NAMALWA (cell line): ENCODE measurements at regions not wholly inside any gene's neighbourhood (a gene's known extent, or its start where the extent isn't known, plus 50 kb on each side); places are given as distances from the start of the nearest gene placed in this dataset.
"Not testable (repeated sequence)": the region's sequence is repeated elsewhere in the genome, so short reads cannot be mapped to it uniquely, and the experiment has no call there.

Experiments
- DNase-seq: peaks from one replicate; pipeline ENCODE4 v3.0.0-alpha.2; 2015; ENCODE audit warnings: low spot score

DNA sequence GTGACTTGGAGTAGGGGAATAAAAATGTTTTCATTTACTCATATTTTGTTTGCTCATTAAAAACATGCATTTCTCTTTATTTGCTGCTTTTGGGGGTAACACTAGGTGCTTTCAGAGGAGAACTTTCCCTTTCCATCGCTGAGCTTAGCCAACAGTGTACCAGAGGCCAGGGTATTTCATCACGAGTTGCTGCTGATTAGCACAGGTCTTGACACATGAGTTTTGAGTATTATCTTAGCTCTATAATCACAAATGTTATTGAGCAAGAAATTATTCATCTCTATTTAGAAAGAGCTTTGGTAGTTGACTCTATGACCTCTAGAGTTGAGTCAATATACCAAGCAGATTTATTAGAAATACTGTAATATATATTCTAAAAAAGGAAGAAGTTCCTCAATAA, 375.9 kb downstream of the NXPH1 start:
- DNase-seq, result no peak

DNA sequence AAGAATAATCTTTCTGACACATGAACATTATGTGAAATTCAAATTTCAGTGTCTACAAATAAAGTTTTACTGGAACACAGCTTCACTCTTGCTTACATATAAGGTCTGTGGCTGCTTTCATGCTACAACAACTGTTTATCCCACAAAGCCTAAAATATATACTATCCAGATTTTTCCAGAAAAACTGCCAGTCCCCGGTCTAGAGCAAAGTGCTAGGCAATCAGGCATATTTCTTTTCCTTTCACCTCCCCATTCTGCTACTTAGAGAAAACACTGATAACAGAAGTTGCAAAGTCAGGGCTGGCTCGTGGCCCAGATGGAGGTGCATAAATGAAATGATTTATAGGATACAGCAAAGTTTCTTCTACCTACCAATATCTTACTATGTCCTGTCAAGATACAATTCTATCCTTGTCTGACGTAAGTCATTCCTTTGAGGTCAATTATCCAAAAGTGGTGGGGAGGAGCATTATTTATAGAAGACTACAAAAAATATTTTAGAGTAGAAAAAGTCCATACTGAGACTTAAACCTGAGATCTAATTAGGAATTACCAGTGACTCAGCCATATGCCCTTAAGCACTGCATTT, 384.1 kb downstream of the NXPH1 start:
- no peak for DNase-seq

DNA sequence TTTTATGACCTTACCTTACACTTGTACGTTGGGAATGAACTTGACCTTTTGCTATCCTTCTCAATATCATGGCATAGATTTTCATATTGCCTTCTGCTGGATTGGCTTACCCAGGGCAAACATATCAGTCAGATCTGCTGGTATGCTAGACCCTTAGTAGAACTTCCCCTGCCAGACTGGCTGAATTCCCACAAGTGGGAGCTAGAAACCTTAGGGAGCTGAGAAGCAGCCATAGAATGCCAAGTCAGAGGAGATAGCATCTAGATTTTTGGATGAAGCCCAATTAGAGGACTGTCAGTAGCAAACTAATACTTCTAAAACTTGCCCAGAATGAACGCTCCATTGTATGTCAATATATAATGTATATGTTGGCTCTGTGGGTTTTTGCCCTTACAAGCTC, 385.0 kb downstream of the NXPH1 start:
- no peak for DNase-seq

DNA sequence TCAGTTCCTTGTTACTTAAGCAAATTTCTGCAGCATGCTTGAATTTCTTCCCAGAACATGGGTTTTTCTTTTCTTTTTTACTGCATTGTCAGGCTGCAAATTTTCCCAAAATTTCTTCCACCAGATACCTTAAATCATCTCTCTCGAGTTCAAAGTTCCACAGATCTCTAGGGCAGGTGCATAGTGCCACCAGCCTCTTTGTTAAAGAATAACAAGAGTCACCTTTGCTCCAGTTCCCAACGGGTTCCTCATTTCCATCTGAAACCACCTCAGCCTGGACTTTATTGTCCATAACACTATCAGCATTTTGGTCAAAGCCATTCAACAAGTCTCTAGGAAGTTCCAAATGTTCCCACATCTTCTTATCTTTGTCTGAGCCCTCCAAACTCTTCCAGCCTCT, 389.2 kb downstream of the NXPH1 start:
- DNase-seq, result no peak

DNA sequence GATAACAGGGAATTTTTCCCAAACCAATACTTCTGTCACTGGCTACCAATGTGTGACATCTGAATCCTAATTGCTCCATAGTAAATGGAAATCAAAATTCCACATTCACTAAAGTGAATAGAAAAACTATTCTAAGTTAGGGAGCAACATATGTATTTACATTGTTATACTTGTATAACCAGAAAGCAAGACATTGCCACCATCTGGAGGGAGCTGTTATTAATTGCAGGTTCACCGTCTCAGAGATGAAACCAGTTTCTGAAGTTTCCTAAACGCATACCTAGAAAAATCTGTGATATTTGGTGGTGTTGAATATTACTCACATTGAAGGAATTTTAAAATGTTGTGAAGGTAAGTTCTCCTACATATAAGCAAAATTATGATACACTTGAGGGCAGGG, 390.1 kb downstream of the NXPH1 start:
- peak; percentile 14 for DNase-seq

DNA sequence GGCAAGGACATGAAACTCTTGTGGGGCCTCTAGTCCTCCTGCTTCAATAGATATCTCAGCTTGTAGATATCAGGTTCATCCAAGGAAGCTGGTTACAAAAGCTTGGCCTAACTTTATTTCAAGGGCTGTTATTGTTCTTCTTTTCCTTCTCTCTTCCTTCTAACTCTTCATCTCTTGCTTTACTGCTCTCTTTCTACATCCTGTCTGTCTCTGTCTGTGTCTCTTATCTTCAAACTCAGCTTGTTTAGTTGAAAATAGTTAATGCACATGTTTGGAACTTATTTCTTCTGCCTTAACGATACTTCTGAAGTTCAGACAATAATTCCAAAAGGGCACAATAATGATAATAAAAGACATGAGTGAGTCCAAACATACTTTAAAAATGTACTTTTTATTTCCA, 393.9 kb downstream of the NXPH1 start:
- no peak for DNase-seq

DNA sequence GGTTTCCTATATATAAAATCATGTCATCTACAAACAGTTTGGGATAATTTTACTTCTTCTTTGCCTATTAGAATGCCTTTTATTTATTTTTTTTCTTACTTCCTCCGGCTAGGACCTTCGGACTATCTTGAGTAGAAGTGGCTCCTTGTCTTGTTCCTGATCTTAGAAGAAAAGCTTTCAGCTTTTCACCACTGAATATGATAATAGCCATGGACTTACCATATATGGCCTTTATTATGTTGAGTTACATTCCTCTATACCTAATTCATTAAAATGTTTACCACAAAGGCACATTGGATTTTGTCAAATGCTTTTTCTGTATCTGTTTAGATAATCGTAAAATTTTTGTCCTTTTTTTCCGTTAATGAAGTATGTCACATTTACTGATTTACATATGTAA, 395.7 kb downstream of the NXPH1 start:
- no peak for DNase-seq

DNA sequence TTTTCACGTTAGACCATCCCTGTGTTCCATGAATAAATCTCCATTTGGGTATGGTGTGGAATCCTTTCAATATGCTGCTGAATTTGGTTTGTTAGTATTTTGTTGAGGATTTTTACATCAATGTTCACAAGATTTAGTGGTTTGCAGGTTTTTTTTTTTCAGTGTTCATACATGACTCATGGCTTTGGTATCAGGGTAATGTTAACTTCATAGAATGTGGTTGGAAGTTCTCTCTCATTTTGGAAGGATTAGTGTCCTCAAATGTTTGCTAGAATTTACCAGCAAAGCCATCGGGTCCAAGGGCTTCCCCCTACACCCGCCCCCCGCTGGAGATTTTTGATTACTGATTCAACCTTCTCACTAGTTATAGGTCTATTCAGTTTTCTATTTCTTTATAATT, 398.0 kb downstream of the NXPH1 start:
- no peak for DNase-seq

DNA sequence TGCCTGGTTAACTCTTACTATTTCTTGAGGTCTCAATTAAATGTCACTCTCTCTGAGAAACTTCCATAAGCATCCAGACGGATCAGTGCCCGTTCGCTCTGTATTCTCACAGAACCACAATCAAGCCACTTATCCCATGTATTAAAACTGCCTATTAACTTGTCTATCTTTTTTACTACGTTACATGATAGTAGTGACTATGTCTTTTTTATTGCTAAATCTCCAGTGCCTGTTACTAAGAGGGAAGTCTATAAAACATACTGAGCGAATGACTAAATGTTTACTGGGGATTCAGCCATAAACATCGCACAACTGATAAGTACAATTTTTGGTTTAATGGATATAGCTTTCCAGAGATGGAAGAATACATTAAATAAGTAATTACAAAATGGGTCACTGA, 399.9 kb downstream of the NXPH1 start:
- no peak for DNase-seq

DNA sequence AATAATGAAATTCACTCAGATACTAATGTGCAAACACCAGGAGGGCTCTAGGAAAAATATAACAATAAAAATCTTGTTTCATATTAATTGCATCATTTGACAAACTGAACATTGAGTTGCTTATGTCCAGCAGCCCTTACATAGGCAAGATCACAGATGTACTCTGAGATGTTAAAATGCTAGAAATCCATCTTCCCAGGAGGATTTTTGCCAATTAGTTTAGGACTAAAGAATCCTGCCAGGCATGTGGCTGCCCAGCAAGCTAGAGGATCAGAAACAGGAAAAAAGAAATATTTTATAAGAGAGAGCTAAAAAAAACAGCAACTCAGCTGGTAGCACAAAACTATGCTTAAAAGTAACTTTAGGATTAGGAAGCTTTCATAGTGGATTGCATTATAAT, 407.8 kb downstream of the NXPH1 start:
- DNase-seq, result no peak

DNA sequence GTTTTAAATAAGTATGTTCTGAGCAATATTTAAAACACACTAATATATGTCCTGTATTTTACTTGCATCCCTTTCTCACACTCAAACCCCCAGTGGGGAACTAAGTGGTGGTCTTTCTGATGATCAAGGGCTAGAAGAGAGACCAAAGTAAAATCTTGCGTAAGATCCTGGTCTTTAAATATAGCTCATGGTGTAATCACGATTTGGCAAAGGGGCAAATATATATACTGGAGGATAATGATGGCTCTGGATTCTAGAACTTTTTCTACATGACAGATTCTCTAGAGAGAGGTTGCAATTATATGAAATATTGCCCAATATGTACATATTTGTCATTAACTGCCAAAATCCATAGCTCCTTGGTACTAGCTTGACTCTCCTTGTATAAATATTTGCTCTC, 438.3 kb downstream of the NXPH1 start:
- no peak for DNase-seq

DNA sequence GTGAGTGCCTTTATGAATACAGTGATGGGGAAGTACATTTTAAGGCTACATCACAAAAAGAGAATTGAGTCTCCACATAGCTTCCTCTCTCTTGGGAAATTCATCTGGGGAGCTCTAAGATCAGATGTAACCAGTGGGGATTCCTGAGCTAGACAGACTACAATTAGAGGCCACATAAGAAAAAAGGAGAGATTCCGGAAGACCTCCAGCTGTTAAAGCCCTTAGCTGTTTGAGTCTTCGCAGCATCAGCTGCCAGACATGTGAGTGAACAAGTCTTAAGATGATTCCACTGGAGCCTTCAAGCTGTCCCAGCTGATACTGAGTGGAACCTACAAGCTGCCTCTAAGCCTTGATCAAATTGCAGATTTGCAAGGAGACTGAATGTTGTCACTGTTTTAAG, 448.5 kb downstream of the NXPH1 start:
- DNase-seq, result no peak

DNA sequence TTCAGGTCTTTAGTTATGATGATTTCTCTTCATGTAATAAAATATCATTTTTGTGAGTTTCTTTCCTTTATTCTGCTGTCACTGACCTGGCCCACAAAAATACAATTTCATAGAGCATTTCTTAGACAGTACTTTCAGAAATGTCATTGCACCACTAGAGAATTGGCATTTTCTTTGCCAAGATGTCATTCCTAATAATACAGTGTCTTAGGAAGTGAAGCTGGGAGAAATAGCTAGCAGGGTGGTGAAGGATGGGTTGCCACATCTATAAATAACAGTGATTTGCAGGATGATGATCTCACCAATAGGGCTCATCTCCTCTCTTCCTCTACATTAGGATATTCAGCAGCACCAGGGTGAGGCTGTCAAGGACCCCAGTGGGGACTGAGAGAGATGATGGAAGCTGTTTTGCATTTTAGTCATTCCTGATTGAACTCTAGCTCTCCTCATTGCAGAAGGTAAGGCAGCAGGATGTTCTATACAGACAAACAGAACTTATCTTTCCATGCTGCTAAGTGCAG, 452.1 kb downstream of the NXPH1 start:
- no peak for DNase-seq

DNA sequence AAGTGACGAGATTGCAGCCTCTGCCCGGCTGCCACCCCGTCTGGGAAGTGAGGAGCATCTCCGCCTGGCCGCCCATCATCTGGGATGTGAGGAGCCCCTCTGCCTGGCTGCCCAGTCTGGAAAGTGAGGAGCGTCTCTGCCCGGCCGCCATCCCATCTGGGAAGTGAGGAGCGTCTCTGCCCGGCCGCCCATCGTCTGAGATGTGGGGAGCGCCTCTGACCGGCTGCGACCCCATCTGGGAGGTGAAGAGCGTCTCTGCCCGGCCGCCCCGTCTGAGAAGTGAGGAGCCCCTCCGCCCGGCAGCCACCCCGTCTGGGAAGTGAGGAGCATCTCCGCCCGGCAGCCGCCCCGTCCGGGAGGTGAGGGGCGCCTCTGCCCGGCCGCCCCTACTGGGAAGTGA, 456.9 kb downstream of the NXPH1 start:
- DNase-seq, result not testable (repeated sequence)

DNA sequence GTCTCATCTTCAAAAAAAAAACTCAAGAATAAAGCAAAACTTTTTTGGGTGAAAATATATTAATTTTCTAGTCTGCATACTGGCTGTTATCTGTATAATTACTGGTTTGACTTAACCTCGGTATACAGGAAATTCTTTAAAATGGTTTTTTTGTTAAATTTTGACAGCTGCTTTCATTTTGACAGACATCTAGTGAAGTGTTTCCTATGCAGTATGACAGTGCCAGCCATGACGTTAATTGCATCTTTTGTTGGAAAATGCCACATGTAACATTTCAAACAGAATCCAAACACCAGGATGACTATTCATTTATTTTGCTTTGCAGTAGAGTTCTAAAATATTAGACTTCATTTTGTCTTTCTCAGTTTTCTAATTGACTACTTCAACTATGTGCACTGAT, 460.4 kb downstream of the NXPH1 start:
- no peak for DNase-seq

DNA sequence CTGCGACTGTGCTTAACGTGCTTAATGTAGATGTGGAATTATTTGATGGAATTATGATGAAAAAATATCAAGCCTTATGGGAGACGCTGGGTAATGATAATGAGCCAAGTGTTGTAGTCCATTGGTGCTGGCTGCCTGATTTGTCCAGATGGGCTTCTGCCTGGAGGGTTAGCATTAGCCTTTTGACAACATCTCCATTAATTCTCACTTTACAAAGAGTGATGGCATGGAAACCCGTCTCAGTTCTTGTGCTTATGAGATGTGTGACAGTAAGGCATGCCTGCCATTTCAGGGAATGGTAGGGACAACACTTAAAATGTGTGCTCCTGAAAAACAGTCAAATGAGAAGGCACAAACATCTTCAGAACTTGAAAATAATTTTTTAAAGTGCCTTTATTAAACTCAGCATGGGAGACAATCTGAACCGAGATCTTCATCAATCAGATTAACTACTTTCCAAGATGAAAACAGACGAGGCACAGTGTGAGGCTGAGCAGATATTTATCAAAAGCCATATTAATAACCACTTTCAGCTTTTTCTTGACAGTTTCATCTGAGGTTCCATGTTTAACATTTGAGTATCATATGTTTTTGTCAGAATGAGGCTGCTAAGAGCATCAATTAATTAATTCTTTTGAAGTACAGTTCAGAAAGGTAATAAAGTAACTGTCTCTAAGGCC, 473.1 kb downstream of the NXPH1 start:
- DNase-seq, result no peak

DNA sequence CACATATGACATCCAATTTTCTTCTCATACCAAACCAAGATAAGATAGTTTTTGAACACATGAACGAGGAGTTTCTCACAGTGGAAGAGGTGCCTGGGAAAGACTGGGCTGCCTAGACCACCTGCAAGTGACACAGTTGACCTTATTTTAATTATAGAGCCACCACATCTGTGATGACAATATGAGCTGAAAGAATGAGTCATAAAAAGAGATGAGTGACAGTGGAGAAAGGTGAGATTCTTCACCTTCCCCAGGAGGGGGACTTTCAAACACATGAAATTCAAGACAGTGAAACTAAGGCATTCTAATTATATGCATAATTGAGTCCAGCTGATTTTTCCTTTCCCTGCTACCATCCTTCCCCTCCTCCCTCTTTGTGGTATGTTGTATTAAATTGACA, 475.5 kb downstream of the NXPH1 start:
- DNase-seq, result peak; percentile 26

DNA sequence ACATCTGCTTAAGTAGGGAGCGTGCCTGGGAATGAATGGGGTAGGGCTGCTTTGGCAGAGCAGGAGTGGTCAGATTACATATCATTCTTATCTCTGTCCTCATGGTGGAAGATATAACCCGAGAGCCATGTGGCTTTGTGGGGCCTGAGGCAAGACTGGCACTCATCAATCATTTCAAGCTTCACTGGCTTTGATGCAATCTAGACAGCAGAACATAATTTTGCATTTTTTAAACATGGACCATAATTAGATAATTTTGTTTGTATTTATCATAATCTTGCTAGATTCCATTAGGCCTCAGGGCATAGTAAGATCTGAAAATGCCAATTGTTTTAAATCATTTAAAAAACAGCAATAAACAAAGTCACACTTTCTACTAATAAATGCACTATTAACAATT, 480.3 kb downstream of the NXPH1 start:
- no peak for DNase-seq

DNA sequence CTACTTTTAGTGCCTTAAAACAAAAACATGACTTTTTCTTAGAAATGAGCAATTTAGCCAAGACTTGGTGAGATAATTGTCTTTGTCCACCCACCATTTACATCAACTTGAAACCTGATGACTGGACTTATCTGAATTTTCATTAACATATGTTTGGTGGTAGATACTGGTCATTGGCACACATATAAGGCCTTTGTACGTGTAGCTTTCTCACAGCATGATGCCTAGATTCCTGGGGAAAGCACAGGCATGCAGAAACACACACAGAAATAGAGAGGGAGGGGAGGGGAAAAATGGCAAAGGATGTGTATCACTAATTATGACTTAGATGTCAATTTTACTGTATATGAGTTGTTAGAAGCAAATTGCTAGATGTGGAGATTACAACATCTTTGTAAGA, 488.4 kb downstream of the NXPH1 start:
- DNase-seq, result no peak

DNA sequence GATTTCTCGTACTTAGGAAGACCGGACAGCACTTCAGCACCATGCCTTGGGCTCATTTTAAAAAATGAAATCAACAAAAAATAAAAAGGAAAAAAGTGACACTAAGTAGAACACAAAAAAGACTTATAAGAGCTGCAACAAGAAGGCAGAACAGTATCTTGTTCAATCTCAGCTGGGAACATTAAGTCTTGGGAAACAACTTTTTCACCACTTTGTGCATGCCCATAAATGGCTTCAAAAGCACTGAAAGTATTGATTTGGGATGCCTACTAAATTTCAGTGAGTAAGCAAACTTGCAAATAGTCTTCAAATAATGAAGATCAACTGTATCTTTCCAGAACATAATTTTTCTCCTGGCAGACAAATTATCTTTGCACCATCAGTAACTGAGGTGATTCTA, 489.3 kb downstream of the NXPH1 start:
- DNase-seq, result no peak

DNA sequence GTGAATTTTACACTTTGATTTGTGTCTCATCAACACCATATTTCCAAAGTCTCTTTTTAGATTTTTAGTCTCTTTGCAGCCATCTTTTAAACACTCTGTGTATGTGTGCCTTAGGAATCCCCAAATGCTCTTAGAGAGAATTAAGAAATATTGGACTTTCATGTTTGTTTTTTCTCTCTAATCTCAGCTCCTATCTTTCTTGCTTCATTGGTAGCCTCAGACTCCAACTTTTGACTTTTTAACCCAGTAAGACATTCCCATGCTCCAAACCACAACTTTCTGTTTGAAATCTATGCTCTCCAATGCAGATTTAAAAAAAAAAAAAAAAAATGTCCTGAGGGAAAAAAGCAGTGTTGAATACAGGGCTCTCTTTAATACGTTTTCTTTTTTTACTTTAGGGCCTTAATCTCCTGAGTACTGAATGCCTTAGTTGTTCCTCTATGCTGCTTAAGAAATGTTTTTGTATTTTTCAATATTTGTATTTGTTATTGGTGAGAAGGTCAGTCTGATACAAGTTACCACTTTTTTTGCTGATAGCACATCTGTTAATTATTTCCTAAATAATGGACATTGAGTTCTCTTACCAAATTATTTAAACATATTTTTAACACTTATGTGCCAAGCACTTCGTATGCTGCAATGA, 489.9 kb downstream of the NXPH1 start:
- no peak for DNase-seq

DNA sequence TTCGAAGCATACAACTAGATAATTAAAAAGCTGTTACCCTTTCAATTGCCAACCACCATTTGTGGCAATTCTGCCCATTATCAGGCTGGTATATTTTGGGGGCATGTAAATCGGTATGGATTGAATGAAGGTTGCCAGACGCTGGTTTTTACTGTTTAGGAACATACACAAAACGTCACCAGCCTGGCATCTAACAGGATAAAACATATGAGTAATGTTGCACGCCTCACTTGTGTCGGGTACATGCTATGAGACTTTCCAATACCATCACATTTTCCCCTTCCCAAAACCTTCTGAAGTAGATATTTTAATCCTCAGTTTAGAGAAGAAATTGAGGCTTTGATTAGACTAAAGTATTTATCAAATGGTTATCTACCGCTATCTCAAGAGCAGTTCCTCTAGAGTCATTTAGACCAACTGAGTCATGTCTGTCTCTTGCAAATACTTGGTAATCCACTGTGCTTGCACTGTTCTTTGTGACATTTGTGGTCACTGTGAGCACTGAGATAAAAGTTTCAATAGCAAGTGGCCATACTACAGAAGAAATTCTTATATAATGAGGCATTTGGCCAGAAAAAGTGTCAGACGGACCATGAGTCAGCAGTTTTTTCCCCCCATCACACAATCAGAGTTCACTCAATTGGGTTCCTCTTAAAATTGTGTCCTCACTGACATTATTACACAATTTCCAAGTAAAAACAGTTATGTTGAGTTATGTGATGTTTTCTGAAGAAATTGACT, 498.7 kb downstream of the NXPH1 start:
- no peak for DNase-seq

DNA sequence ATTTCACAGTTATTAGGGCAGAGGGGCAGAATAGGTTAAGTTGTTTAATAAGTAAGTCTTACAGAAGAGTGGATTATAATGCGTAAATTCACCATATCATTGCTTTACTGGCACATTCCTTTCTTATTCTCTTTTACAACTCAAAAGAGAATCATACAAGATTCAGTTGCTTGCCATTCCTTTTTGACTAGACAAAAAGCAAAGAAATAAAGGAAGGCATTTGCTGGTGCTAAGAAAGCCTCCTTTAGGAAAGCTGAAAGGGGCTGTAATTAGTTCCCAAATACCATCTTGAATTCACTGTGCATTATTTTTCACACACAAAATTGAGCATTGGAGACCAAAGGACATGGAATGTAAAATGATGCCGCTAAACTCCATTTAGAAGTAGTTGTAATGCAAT, 499.3 kb downstream of the NXPH1 start:
- DNase-seq, result no peak
